B cell (primary cell): ENCODE measurements at regions not wholly inside any gene's neighbourhood (a gene's known extent, or its start where the extent isn't known, plus 50 kb on each side); places are given as distances from the start of the nearest gene placed in this dataset.

ENCODE experiments used
- CTCF ChIP-seq: fragments of 200-600 bp; IDR thresholded peaks from one replicate; pipeline ENCODE4 v1.8.0; 2022; ENCODE audit warnings: antibody characterized with exemption, mild to moderate bottlenecking
- EZH2 ChIP-seq: IDR thresholded peaks from 2 replicates; pipeline ENCODE4 v1.6.1; 2012; ENCODE audit warnings: borderline replicate concordance, low read depth, mild to moderate bottlenecking, moderate library complexity, low read length; ENCODE audit not compliant: insufficient read depth, poor library complexity, severe bottlenecking

GRCh38 chr1:86263101-86263500 is 106.5 kb upstream of the COL24A1 start:
- TF ChIP-seq CTCF = no peak
- TF ChIP-seq EZH2 = no peak
